Uterus (tissue), 3 donors: ENCODE measurements at regions not wholly inside any gene's neighbourhood (a gene's known extent, or its start where the extent isn't known, plus 50 kb on each side); places are given as distances from the start of the nearest gene placed in this dataset.

Experiments
- DNase-seq, 2 donors: peaks; one replicate each; pipeline ENCODE4 v3.0.0-alpha.2; 2019 to 2020
- H3K27ac ChIP-seq, 2 donors: fragments of 200-600 bp; sonication (generic); 1 replicate in 1 of 2; 2 replicates in 1 of 2; pipeline ENCODE4 v1.5.1; 2016 to 2018
- H3K27me3 ChIP-seq, 2 donors: fragments of 200-600 bp; sonication (generic); one replicate each; pipeline ENCODE4 v1.5.1; 2018 to 2019; ENCODE audit warnings: control low read depth in 1 of 2
- H3K36me3 ChIP-seq, 2 donors: fragments of 200-600 bp; sonication (generic); one replicate each; pipeline ENCODE4 v1.5.1; 2019; ENCODE audit warnings: control low read depth in 1 of 2
- H3K4me1 ChIP-seq, 2 donors: fragments of 200-600 bp; sonication (generic); one replicate each; pipeline ENCODE4 v1.5.1; 2018 to 2019; ENCODE audit warnings: control low read depth in 1 of 2
- H3K4me3 ChIP-seq, 2 donors: fragments of 200-600 bp; sonication (generic); 1 replicate in 1 of 2; 2 replicates in 1 of 2; pipeline ENCODE4 v1.5.1; 2018 to 2019; ENCODE audit warnings: mild to moderate bottlenecking in 1 of 2
- H3K9me3 ChIP-seq, 2 donors: fragments of 200-600 bp; sonication (generic); one replicate each; pipeline ENCODE4 v1.5.1; 2019; ENCODE audit warnings: control low read depth in 1 of 2
- CTCF ChIP-seq, 4 experiments: fragments of 200-600 bp in 2 of 4; fragments of 450-650 bp in 2 of 4; sonication (generic) in 2 of 4; IDR thresholded peaks; one replicate each; pipeline ENCODE4 v1.5.1; 2016 to 2019; ENCODE audit warnings: antibody characterized with exemption in 4 of 4, mild to moderate bottlenecking in 2 of 4, moderate library complexity in 1 of 4
- POLR2A ChIP-seq, 2 donors: fragments of 450-650 bp; IDR thresholded peaks; one replicate each; pipeline ENCODE4 v1.6.1; 2016; ENCODE audit warnings: antibody characterized with exemption in 2 of 2, mild to moderate bottlenecking in 1 of 2, moderate library complexity in 1 of 2
- intact Hi-C: fragments of 100-400 bp; cut with DNase I; formaldehyde crosslinking; loops from one replicate; pipeline ENCODE4 v1.15.1; 2023; ENCODE audit warnings: low total_unique reads
- donor health status: DM: yes; HTN: yes; CAD: no.

- no peak for DNase-seq
- Histone ChIP-seq H3K4me3 (no peak overlapping the region), H3K36me3 (no peaks in the 10 kb centered on the region), H3K27ac (no peak overlapping the region), H3K9me3 (no peaks in the 10 kb centered on the region), H3K27me3 (no peaks in the 10 kb centered on the region), H3K4me1 (no peaks in the 10 kb centered on the region)
- intact Hi-C loops, result no loop called here
- TF ChIP-seq CTCF (IDR thresholded peaks at IDR 0.05), result no peak
- no peak for TF ChIP-seq POLR2A (IDR thresholded peaks at IDR 0.05)
Observed at GRCh38 chr11:116631201-116631600, 141.6 kb downstream of the BUD13 start.

- Histone ChIP-seq H3K4me3 (no peak overlapping the region), H3K36me3 (no peaks in the 10 kb centered on the region)
Observed at GRCh38 chr11:116618461-116618860, 154.3 kb downstream of the BUD13 start.

GRCh38 chr11:116615211-116615865 is 157.4 kb downstream of the BUD13 start:
- intact Hi-C loops, result no loop called here

More at GRCh38 chr11:116618461-116618860, 154.3 kb downstream of the BUD13 start:
- H3K27ac ChIP-seq, result no peak overlapping the region
- H3K27me3 ChIP-seq, result no peaks in the 10 kb centered on the region
- TF ChIP-seq POLR2A (IDR thresholded peaks at IDR 0.05) (no peak), CTCF (IDR thresholded peaks at IDR 0.05) (no peak)
- no peaks in the 10 kb centered on the region for H3K4me1 ChIP-seq
- no peak for DNase-seq
- no peaks in the 10 kb centered on the region for H3K9me3 ChIP-seq
- intact Hi-C loops, result no loop called here

GRCh38 chr11:116614306-116615210 is 158.2 kb downstream of the BUD13 start:
- DNase-seq, result no peak
- intact Hi-C loops, result no loop called here
- Histone ChIP-seq H3K4me3 (no peak overlapping the region), H3K9me3 (no peaks in the 10 kb centered on the region), H3K36me3 (no peaks in the 10 kb centered on the region), H3K27ac (no peak overlapping the region), H3K4me1 (no peaks in the 10 kb centered on the region), H3K27me3 (no peaks in the 10 kb centered on the region)
- no peak for TF ChIP-seq POLR2A (IDR thresholded peaks at IDR 0.05)
- no peak for TF ChIP-seq CTCF (IDR thresholded peaks at IDR 0.05)

More at GRCh38 chr11:116615211-116615865, 157.4 kb downstream of the BUD13 start:
- no peaks in the 10 kb centered on the region for H3K4me1 ChIP-seq
- no peaks in the 10 kb centered on the region for H3K27me3 ChIP-seq
- TF ChIP-seq CTCF (IDR thresholded peaks at IDR 0.05) (no peak), POLR2A (IDR thresholded peaks at IDR 0.05) (no peak)
- no peak overlapping the region for H3K4me3 ChIP-seq
- H3K36me3 ChIP-seq, result no peaks in the 10 kb centered on the region
- no peaks in the 10 kb centered on the region for H3K9me3 ChIP-seq
- DNase-seq, result no peak
- H3K27ac ChIP-seq, result no peak overlapping the region
